Trophoblast cell (in vitro differentiated cells and primary cell): ENCODE measurements at regions not wholly inside any gene's neighbourhood (a gene's known extent, or its start where the extent isn't known, plus 50 kb on each side); places are given as distances from the start of the nearest gene placed in this dataset.

ENCODE experiments used
- DNase-seq, 2 donors: peaks; one replicate each; pipeline ENCODE4 v3.0.0-alpha.2; 2016
- H2AFZ ChIP-seq: 2 replicates; pipeline ENCODE4 v1.6.1; 2013; ENCODE audit warnings: low read length, moderate library complexity, mild to moderate bottlenecking; ENCODE audit not compliant: insufficient read depth, poor library complexity
- H2AK5ac ChIP-seq: 2 replicates; pipeline ENCODE4 v1.6.1; 2013; ENCODE audit warnings: mild to moderate bottlenecking, low read length
- H2BK120ac ChIP-seq: 2 replicates; pipeline ENCODE4 v1.6.1; 2013; ENCODE audit warnings: low read length, mild to moderate bottlenecking, moderate library complexity; ENCODE audit not compliant: insufficient read depth, poor library complexity
- H2BK12ac ChIP-seq: 2 replicates; pipeline ENCODE4 v1.6.1; 2013; ENCODE audit warnings: mild to moderate bottlenecking, low read length, moderate library complexity
- H2BK5ac ChIP-seq: 2 replicates; pipeline ENCODE4 v1.6.1; 2013; ENCODE audit warnings: low read length, low read depth, moderate library complexity, mild to moderate bottlenecking; ENCODE audit not compliant: poor library complexity
- H3K14ac ChIP-seq: 2 replicates; pipeline ENCODE4 v1.6.1; 2013; ENCODE audit warnings: mild to moderate bottlenecking, low read length
- H3K18ac ChIP-seq: 2 replicates; pipeline ENCODE4 v1.6.1; 2013; ENCODE audit warnings: mild to moderate bottlenecking, low read length
- H3K23ac ChIP-seq: 2 replicates; pipeline ENCODE4 v1.6.1; 2013; ENCODE audit warnings: low read length
- H3K27ac ChIP-seq: 2 replicates; pipeline ENCODE4 v1.5.1; 2013; ENCODE audit warnings: low read depth, mild to moderate bottlenecking, inconsistent platforms, low read length, moderate library complexity
- H3K27me3 ChIP-seq: 2 replicates; pipeline ENCODE4 v1.6.1; 2013; ENCODE audit warnings: inconsistent platforms, mild to moderate bottlenecking, low read length, moderate library complexity; ENCODE audit not compliant: insufficient read depth
- H3K36me3 ChIP-seq, 2 experiments: 1 replicate in 1 of 2; 2 replicates in 1 of 2; pipeline ENCODE4 v1.6.1; 2013; ENCODE audit warnings: low read length in 2 of 2, mild to moderate bottlenecking in 2 of 2, moderate library complexity in 1 of 2; ENCODE audit not compliant: insufficient read depth in 2 of 2, control insufficient read depth in 1 of 2
- H3K4ac ChIP-seq: 2 replicates; pipeline ENCODE4 v1.6.1; 2013; ENCODE audit warnings: low read depth, mild to moderate bottlenecking, low read length, moderate library complexity
- H3K4me1 ChIP-seq, 2 experiments: 1 replicate in 1 of 2; 2 replicates in 1 of 2; pipeline ENCODE4 v1.6.1; 2013; ENCODE audit warnings: low read length in 2 of 2, mild to moderate bottlenecking in 2 of 2, moderate library complexity in 1 of 2; ENCODE audit not compliant: insufficient read depth in 2 of 2, control insufficient read depth in 1 of 2
- H3K4me2 ChIP-seq: 2 replicates; pipeline ENCODE4 v1.6.1; 2013; ENCODE audit warnings: inconsistent platforms, mild to moderate bottlenecking, low read length, moderate library complexity
- H3K4me3 ChIP-seq: 2 replicates; pipeline ENCODE4 v1.5.1; 2013; ENCODE audit warnings: mild to moderate bottlenecking, low read depth, low read length, inconsistent platforms
- H3K79me1 ChIP-seq: one replicate; pipeline ENCODE4 v1.6.1; 2013; ENCODE audit warnings: low read length
- H3K79me2 ChIP-seq: 2 replicates; pipeline ENCODE4 v1.6.1; 2013; ENCODE audit warnings: low read length, mild to moderate bottlenecking; ENCODE audit not compliant: control insufficient read depth, insufficient read depth, poor library complexity
- H3K9ac ChIP-seq: 2 replicates; pipeline ENCODE4 v1.6.1; 2013; ENCODE audit warnings: mild to moderate bottlenecking, low read length
- H3K9me3 ChIP-seq: 2 replicates; pipeline ENCODE4 v1.6.1; 2013; ENCODE audit warnings: low read depth, mild to moderate bottlenecking, control low read depth, inconsistent platforms, low read length; ENCODE audit not compliant: insufficient read depth
- H4K12ac ChIP-seq: 2 replicates; pipeline ENCODE4 v1.6.1; 2013; ENCODE audit warnings: low read depth, mild to moderate bottlenecking, low read length, moderate library complexity
- H4K8ac ChIP-seq: 2 replicates; pipeline ENCODE4 v1.6.1; 2013; ENCODE audit warnings: low read depth, mild to moderate bottlenecking, low read length, moderate library complexity
- H4K91ac ChIP-seq: one replicate; pipeline ENCODE4 v1.6.1; 2013; ENCODE audit warnings: low read depth, mild to moderate bottlenecking, low read length, moderate library complexity
- WGBS: extraction: QIAGEN DNeasy Blood & Tissue Kit; methylation state at CpG from one replicate; pipeline ENCODE4 v1.1.7; 2013; ENCODE audit warnings: missing lambda C conversion rate; ENCODE audit not compliant: insufficient read length, insufficient coverage; ENCODE audit errors: extremely low coverage; 5-methylcytosine and 5-hydroxymethylcytosine counted together

- H2AK5ac ChIP-seq = no peak overlapping the region
- H2BK12ac ChIP-seq = no peak overlapping the region
- no CpG with 5 or more reads among the region's 2 CpGs for WGBS
- no peak overlapping the region for H3K14ac ChIP-seq
- DNase-seq = no peak
- no peak overlapping the region for H3K9ac ChIP-seq
- H2BK5ac ChIP-seq = no peak overlapping the region
- H4K8ac ChIP-seq = no peak overlapping the region
- no peak overlapping the region for H4K12ac ChIP-seq
- H3K23ac ChIP-seq = no peak overlapping the region
- H4K91ac ChIP-seq = no peak overlapping the region
- H3K4me1 ChIP-seq = no peaks in the 10 kb centered on the region
- no peak overlapping the region for H3K4me2 ChIP-seq
- H3K4ac ChIP-seq = no peak overlapping the region
- H3K4me3 ChIP-seq = no peak overlapping the region
- no peak overlapping the region for H3K27ac ChIP-seq
- no peaks in the 10 kb centered on the region for H3K36me3 ChIP-seq
- H3K79me2 ChIP-seq = no peaks in the 10 kb centered on the region
- no peaks in the 10 kb centered on the region for H3K27me3 ChIP-seq
- H3K9me3 ChIP-seq = peaks cover 2% of the 10 kb centered on the region
- no peak overlapping the region for H3K18ac ChIP-seq
- H2BK120ac ChIP-seq = no peak overlapping the region
- H2AFZ ChIP-seq = no peak overlapping the region
- H3K79me1 ChIP-seq = no peaks in the 10 kb centered on the region
These were observed 1041.3 kb upstream of the ADGRL4 start for GRCh38 chr1:80047791-80048190.

GRCh38 chr1:80044662-80045061, 1038.1 kb upstream of the ADGRL4 start:
- Histone ChIP-seq H4K12ac (no peak overlapping the region), H2BK120ac (no peak overlapping the region), H3K27me3 (no peaks in the 10 kb centered on the region), H2AFZ (no peak overlapping the region), H3K79me1 (no peaks in the 10 kb centered on the region), H3K79me2 (no peaks in the 10 kb centered on the region), H4K91ac (no peak overlapping the region), H2BK12ac (no peak overlapping the region), H3K14ac (no peak overlapping the region), H3K4me1 (no peaks in the 10 kb centered on the region), H3K23ac (no peak overlapping the region), H3K18ac (no peak overlapping the region), H3K27ac (no peak overlapping the region), H4K8ac (no peak overlapping the region), H2BK5ac (no peak overlapping the region), H3K9ac (no peak overlapping the region), H2AK5ac (no peak overlapping the region), H3K4me2 (no peak overlapping the region), H3K4me3 (no peak overlapping the region), H3K9me3 (no peaks in the 10 kb centered on the region), H3K36me3 (no peaks in the 10 kb centered on the region), H3K4ac (no peak overlapping the region)
- DNase-seq = no peak

- Histone ChIP-seq H3K4me3 (no peak overlapping the region), H3K36me3 (no peaks in the 10 kb centered on the region), H3K14ac (no peak overlapping the region), H3K4me2 (no peak overlapping the region), H4K12ac (no peak overlapping the region), H3K27me3 (no peaks in the 10 kb centered on the region), H2AK5ac (no peak overlapping the region), H4K8ac (no peak overlapping the region), H3K4ac (no peak overlapping the region), H2BK120ac (no peak overlapping the region), H3K27ac (no peak overlapping the region), H3K18ac (no peak overlapping the region), H2BK5ac (no peak overlapping the region), H4K91ac (no peak overlapping the region), H2AFZ (no peak overlapping the region), H3K79me2 (no peaks in the 10 kb centered on the region), H3K23ac (no peak overlapping the region), H3K9ac (no peak overlapping the region), H2BK12ac (no peak overlapping the region), H3K4me1 (no peaks in the 10 kb centered on the region), H3K79me1 (no peaks in the 10 kb centered on the region), H3K9me3 (no peaks in the 10 kb centered on the region)
- no CpG with 5 or more reads among the region's 3 CpGs for WGBS
- no peak for DNase-seq
These were observed 1030.3 kb upstream of the ADGRL4 start for GRCh38 chr1:80036690-80037432.

GRCh38 chr1:80023358-80023757, 1016.8 kb upstream of the ADGRL4 start:
- Histone ChIP-seq H3K14ac (no peak overlapping the region), H2BK120ac (no peak overlapping the region), H3K79me1 (no peaks in the 10 kb centered on the region), H3K27ac (no peak overlapping the region), H2BK12ac (no peak overlapping the region), H3K36me3 (no peaks in the 10 kb centered on the region), H3K27me3 (no peaks in the 10 kb centered on the region), H3K9ac (no peak overlapping the region), H4K8ac (no peak overlapping the region), H4K12ac (no peak overlapping the region), H3K4me3 (no peak overlapping the region), H2AFZ (no peak overlapping the region), H3K4me1 (no peaks in the 10 kb centered on the region), H2AK5ac (no peak overlapping the region), H3K79me2 (no peaks in the 10 kb centered on the region), H3K4me2 (no peak overlapping the region), H3K9me3 (no peaks in the 10 kb centered on the region), H3K18ac (no peak overlapping the region), H4K91ac (no peak overlapping the region), H3K4ac (no peak overlapping the region), H3K23ac (no peak overlapping the region), H2BK5ac (no peak overlapping the region)
- no peak for DNase-seq
- no CpG with 5 or more reads among the region's 1 CpG for WGBS
